Calu3 (cell line): ENCODE measurements at regions not wholly inside any gene's neighbourhood (a gene's known extent, or its start where the extent isn't known, plus 50 kb on each side); places are given as distances from the start of the nearest gene placed in this dataset.

Experiments
- BruUV-seq: library from RNA; stranded (reverse); fragments of 400-500 nt; replicated peaks from 2 replicates; lab custom pipeline; 2021; lab: Mats Ljungman, UMichigan
- CTCF ChIA-PET: fragments of 300-600 bp; sonication (Branson Sonifier 250); formaldehyde crosslinking; loops from one replicate; lab custom pipeline; 2022; ENCODE audit warnings: antibody characterized with exemption; lab: Charles Lee
- DNase-seq: peaks from one replicate; pipeline ENCODE4 v3.0.0; 2022
- H3K27ac Mint-ChIP-seq: one replicate; pipeline ENCODE4 v1.8.0; 2022; ENCODE audit warnings: mixed read lengths; ENCODE audit not compliant: unreplicated experiment
- H3K27me3 Mint-ChIP-seq: one replicate; pipeline ENCODE4 v1.8.0; 2022; ENCODE audit warnings: mixed read lengths; ENCODE audit not compliant: unreplicated experiment
- H3K36me3 Mint-ChIP-seq: one replicate; pipeline ENCODE4 v1.8.0; 2022; ENCODE audit warnings: mild to moderate bottlenecking, moderate library complexity, mixed read lengths; ENCODE audit not compliant: insufficient read depth, unreplicated experiment
- H3K4me1 Mint-ChIP-seq: one replicate; pipeline ENCODE4 v1.8.0; 2022; ENCODE audit warnings: mild to moderate bottlenecking, low read depth, mixed read lengths; ENCODE audit not compliant: unreplicated experiment
- H3K4me3 Mint-ChIP-seq: one replicate; pipeline ENCODE4 v1.8.0; 2022; ENCODE audit warnings: mild to moderate bottlenecking, low read depth, moderate library complexity, mixed read lengths; ENCODE audit not compliant: unreplicated experiment
- H3K9me3 Mint-ChIP-seq: one replicate; pipeline ENCODE4 v1.8.0; 2022; ENCODE audit warnings: low read depth, mixed read lengths; ENCODE audit not compliant: unreplicated experiment
- CTCF ChIP-seq: fragments of 200-600 bp; IDR thresholded peaks from one replicate; pipeline ENCODE4 v1.8.0; 2022; ENCODE audit warnings: antibody characterized with exemption; ENCODE audit not compliant: unreplicated experiment
- intact Hi-C: fragments of 100-400 bp; cut with micrococcal nuclease; formaldehyde crosslinking; loops from one replicate; pipeline ENCODE4 v1.10.0; 2022; ENCODE audit not compliant: unreplicated experiment

DNA sequence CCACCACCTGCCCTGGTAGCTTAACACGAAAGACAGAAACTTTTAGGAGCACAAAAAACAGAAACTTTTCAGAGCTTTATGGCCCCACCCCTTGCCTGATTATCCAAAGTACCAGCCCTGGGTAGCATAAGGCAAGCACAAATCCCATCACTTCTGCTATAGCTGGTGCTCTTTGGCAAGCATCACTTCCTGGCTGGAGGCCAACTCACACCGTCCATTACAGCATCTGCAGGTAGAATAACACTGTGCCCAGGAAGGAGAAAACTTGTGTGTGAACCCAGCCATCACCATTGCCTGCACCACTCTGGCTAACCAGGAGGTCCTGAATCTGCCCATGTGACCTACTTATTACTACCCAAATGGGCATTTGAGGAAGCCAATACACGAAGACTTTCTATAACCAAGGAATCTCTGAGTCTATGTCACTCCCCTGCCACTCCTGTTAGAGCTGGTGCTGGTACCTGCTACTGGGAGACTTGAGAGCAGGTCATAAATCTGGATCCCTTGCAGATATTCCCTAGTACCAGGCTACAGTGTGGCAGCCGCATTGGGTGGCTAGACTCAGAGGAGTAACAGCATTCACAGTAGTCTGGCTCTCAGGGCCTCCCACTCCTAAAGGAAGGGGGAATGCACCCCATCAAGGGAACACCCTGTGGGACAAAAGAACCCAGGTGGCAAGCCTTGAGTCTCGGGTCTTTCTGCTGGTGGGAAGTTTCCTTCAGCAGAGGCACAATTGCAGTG lies 73.3 kb upstream of the AKAP13 start:
- TF ChIP-seq CTCF = no peak
- Mint-ChIP-seq H3K36me3 (no peaks in the 10 kb centered on the region), H3K4me3 (no peak overlapping the region), H3K27ac (no peak overlapping the region), H3K9me3 (no peaks in the 10 kb centered on the region), H3K27me3 (no peaks in the 10 kb centered on the region), H3K4me1 (no peaks in the 10 kb centered on the region)
- CTCF ChIA-PET = interaction anchor here (0.7 kb wide), 1 partner anchor 11 kb away, joined by 5 read pairs; no protein-coding TSS in a partner anchor
- BruUV-seq = no TSS peak
- intact Hi-C loops = no loop called here
- DNase-seq = no peak

- CTCF ChIA-PET = interaction anchor here (0.5 to 1.9 kb wide), 2 partner anchors 9 to 11 kb away, joined by 4 read pairs; no protein-coding TSS in a partner anchor
- TF ChIP-seq CTCF = no peak
- no peak for DNase-seq
- Mint-ChIP-seq H3K4me3 (no peak overlapping the region), H3K4me1 (peaks cover 2% of the 10 kb centered on the region), H3K27me3 (no peaks in the 10 kb centered on the region), H3K9me3 (no peaks in the 10 kb centered on the region), H3K36me3 (no peaks in the 10 kb centered on the region), H3K27ac (no peak overlapping the region)
- intact Hi-C loops = no loop called here
- no TSS peak for BruUV-seq
These were observed 72.7 kb upstream of the AKAP13 start for GRCh38 chr15:85307687-85308045.

GRCh38 chr15:85311647-85312046 lies 68.8 kb upstream of the AKAP13 start:
- no peak overlapping the region for H3K4me3 Mint-ChIP-seq
- H3K27me3 Mint-ChIP-seq = no peaks in the 10 kb centered on the region
- CTCF ChIA-PET = interaction anchor here (0.8 kb wide), 1 partner anchor 15 kb away, joined by 4 read pairs; no protein-coding TSS in a partner anchor
- no peak for TF ChIP-seq CTCF
- no peaks in the 10 kb centered on the region for H3K36me3 Mint-ChIP-seq
- no peak overlapping the region for H3K27ac Mint-ChIP-seq
- intact Hi-C loops = no loop called here
- BruUV-seq = no TSS peak
- peaks cover 6% of the 10 kb centered on the region for H3K9me3 Mint-ChIP-seq
- H3K4me1 Mint-ChIP-seq = peaks cover 10% of the 10 kb centered on the region
- no peak for DNase-seq

GRCh38 chr15:85312486-85312885 lies 67.9 kb upstream of the AKAP13 start:
- peaks cover 10% of the 10 kb centered on the region for H3K4me1 Mint-ChIP-seq
- H3K9me3 Mint-ChIP-seq = peaks cover 6% of the 10 kb centered on the region
- no peak overlapping the region for H3K4me3 Mint-ChIP-seq
- no peak for DNase-seq
- H3K27me3 Mint-ChIP-seq = no peaks in the 10 kb centered on the region
- H3K36me3 Mint-ChIP-seq = no peaks in the 10 kb centered on the region
- TF ChIP-seq CTCF = no peak
- intact Hi-C loops = no loop called here
- no peak overlapping the region for H3K27ac Mint-ChIP-seq
- no TSS peak for BruUV-seq
- CTCF ChIA-PET = interaction anchor here (0.5 to 1.3 kb wide), 5 partner anchors 15 to 104 kb away, joined by 3 to 5 read pairs (median 3); no protein-coding TSS in a partner anchor
